GM18505 (cell line): ENCODE measurements at regions not wholly inside any gene's neighbourhood (a gene's known extent, or its start where the extent isn't known, plus 50 kb on each side); places are given as distances from the start of the nearest gene placed in this dataset.

Source experiments
- ATAC-seq: cut with Tn5 transposase; IDR thresholded peaks from one replicate; pipeline ENCODE4 v1.9.1; 2021; ENCODE audit not compliant: unreplicated experiment
- POLR2A ChIP-seq: IDR thresholded peaks from 4 replicates; pipeline ENCODE4 v1.6.1; 2011; ENCODE audit warnings: borderline replicate concordance; ENCODE audit not compliant: insufficient read depth, insufficient read length; ENCODE audit errors: extremely low read depth

GRCh38 chr3:81968658-81969057 is 207.2 kb upstream of the GBE1 start:
- no peak for TF ChIP-seq POLR2A
- no peak for ATAC-seq

GRCh38 chr3:81967393-81967792 is 205.9 kb upstream of the GBE1 start:
- ATAC-seq = no peak
- no peak for TF ChIP-seq POLR2A

GRCh38 chr3:81965696-81966095 is 204.3 kb upstream of the GBE1 start:
- ATAC-seq = no peak
- TF ChIP-seq POLR2A = no peak

GRCh38 chr3:81962396-81962795 is 201.0 kb upstream of the GBE1 start:
- ATAC-seq = no peak
- no peak for TF ChIP-seq POLR2A

- no peak for ATAC-seq
- no peak for TF ChIP-seq POLR2A
These were observed 197.7 kb upstream of the GBE1 start for GRCh38 chr3:81958972-81959640.

GRCh38 chr3:81955878-81956277 is 194.4 kb upstream of the GBE1 start:
- no peak for ATAC-seq

GRCh38 chr3:81953111-81953510 is 191.7 kb upstream of the GBE1 start:
- TF ChIP-seq POLR2A = no peak
- no peak for ATAC-seq

More at GRCh38 chr3:81955878-81956277, 194.4 kb upstream of the GBE1 start:
- no peak for TF ChIP-seq POLR2A

- no peak for TF ChIP-seq POLR2A
- ATAC-seq = no peak
These were observed 190.7 kb upstream of the GBE1 start for GRCh38 chr3:81952141-81952540.

GRCh38 chr3:81951636-81952035 is 190.2 kb upstream of the GBE1 start:
- TF ChIP-seq POLR2A = no peak
- no peak for ATAC-seq

GRCh38 chr3:81951106-81951505 is 189.7 kb upstream of the GBE1 start:
- no peak for TF ChIP-seq POLR2A
- ATAC-seq = no peak

GRCh38 chr3:81947359-81947758 is 185.9 kb upstream of the GBE1 start:
- TF ChIP-seq POLR2A = no peak
- ATAC-seq = no peak

GRCh38 chr3:81938681-81939080 is 177.2 kb upstream of the GBE1 start:
- no peak for ATAC-seq
- no peak for TF ChIP-seq POLR2A

GRCh38 chr3:81936817-81937216 is 175.4 kb upstream of the GBE1 start:
- ATAC-seq = no peak
- no peak for TF ChIP-seq POLR2A

GRCh38 chr3:81932681-81933080 is 171.2 kb upstream of the GBE1 start:
- no peak for ATAC-seq
- no peak for TF ChIP-seq POLR2A
